IMR-90 (cell line): ENCODE measurements at regions not wholly inside any gene's neighbourhood (a gene's known extent, or its start where the extent isn't known, plus 50 kb on each side); places are given as distances from the start of the nearest gene placed in this dataset.

Experiments
- BHLHE40 ChIP-seq: fragments of 150-350 bp; IDR thresholded peaks from 2 replicates; pipeline ENCODE4 v1.6.1; 2016; ENCODE audit warnings: mild to moderate bottlenecking, low read depth, low read length
- ELK1 ChIP-seq: fragments of 150-350 bp; IDR thresholded peaks from 2 replicates; pipeline ENCODE4 v1.6.1; 2016; ENCODE audit warnings: low read depth, mild to moderate bottlenecking, low read length, moderate library complexity, borderline replicate concordance
- MAZ ChIP-seq: IDR thresholded peaks from 2 replicates; pipeline ENCODE4 v1.6.1; 2012; ENCODE audit warnings: low read depth, mild to moderate bottlenecking, low read length, improper control_type of control experiment, moderate library complexity, borderline replicate concordance
- MXI1 ChIP-seq: IDR thresholded peaks from 2 replicates; pipeline ENCODE4 v1.6.1; 2012; ENCODE audit warnings: low read depth, mild to moderate bottlenecking, low read length, moderate library complexity, borderline replicate concordance
- NFE2L2 ChIP-seq: fragments of 150-350 bp; IDR thresholded peaks from 2 replicates; pipeline ENCODE4 v1.6.1; 2016; ENCODE audit warnings: low read depth, mild to moderate bottlenecking, low read length
- POLR2A ChIP-seq: IDR thresholded peaks from 2 replicates; pipeline ENCODE4 v1.6.1; 2012; ENCODE audit warnings: mild to moderate bottlenecking, low read depth, low read length
- RAD21 ChIP-seq: IDR thresholded peaks from 2 replicates; pipeline ENCODE4 v1.6.1; 2012; ENCODE audit warnings: low read length, improper control_type of control experiment
- RFX5 ChIP-seq: IDR thresholded peaks from 2 replicates; pipeline ENCODE4 v1.8.0; 2012; ENCODE audit warnings: low read depth, mild to moderate bottlenecking, low read length, moderate library complexity
- TF ChIP-seq, protein P1 (sequence below): conservative IDR thresholded peaks from 2 replicates; pipeline ENCODE4 v1.5.1; 2012; ENCODE audit warnings: mild to moderate bottlenecking, low read depth, low read length, improper control_type of control experiment

DNA sequence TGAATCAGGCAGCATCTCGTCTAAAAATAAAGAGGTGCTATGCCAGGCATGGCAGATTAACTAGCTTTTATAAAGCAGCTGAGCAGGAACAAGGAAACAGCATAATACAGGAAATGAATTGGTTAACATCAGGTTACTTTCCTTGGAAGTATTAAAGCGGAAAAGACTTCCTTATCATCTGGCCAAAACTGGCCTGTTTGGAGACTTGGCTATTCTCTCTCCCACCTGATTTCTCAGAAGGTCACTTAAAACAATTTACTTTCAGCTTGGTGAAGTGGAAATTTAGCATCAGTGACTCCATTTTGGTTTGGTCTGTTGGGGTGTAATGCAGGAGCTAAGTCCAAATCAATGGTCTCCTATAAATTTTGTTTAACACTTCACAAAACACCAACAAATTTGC is 191.6 kb downstream of the NUFIP1 start:
- TF ChIP-seq MAZ (no peak), MXI1 (no peak), POLR2A (no peak), RFX5 (no peak), ELK1 (no peak), RAD21 (no peak), BHLHE40 (no peak), NFE2L2 (no peak)
- TF ChIP-seq, protein P1, sequence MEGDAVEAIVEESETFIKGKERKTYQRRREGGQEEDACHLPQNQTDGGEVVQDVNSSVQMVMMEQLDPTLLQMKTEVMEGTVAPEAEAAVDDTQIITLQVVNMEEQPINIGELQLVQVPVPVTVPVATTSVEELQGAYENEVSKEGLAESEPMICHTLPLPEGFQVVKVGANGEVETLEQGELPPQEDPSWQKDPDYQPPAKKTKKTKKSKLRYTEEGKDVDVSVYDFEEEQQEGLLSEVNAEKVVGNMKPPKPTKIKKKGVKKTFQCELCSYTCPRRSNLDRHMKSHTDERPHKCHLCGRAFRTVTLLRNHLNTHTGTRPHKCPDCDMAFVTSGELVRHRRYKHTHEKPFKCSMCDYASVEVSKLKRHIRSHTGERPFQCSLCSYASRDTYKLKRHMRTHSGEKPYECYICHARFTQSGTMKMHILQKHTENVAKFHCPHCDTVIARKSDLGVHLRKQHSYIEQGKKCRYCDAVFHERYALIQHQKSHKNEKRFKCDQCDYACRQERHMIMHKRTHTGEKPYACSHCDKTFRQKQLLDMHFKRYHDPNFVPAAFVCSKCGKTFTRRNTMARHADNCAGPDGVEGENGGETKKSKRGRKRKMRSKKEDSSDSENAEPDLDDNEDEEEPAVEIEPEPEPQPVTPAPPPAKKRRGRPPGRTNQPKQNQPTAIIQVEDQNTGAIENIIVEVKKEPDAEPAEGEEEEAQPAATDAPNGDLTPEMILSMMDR: no peak
